ENCODE measurements at regions not wholly inside any gene's neighbourhood (a gene's known extent, or its start where the extent isn't known, plus 50 kb on each side); places are given as distances from the start of the nearest gene placed in this dataset.
"Not testable (repeated sequence)": the region's sequence is repeated elsewhere in the genome, so short reads cannot be mapped to it uniquely, and the experiment has no call there.

GRCh38 chr12:115811929-115812328 lies 465.6 kb downstream of the MED13L start:
- DNase-seq = no peak
- TF ChIP-seq GATA1 (IDR thresholded peaks at IDR 0.05; ENCODE audit: low read depth, low read length) (no peak), POLR2A (IDR thresholded peaks at IDR 0.05; ENCODE audit: low read length) (no peak)

DNA sequence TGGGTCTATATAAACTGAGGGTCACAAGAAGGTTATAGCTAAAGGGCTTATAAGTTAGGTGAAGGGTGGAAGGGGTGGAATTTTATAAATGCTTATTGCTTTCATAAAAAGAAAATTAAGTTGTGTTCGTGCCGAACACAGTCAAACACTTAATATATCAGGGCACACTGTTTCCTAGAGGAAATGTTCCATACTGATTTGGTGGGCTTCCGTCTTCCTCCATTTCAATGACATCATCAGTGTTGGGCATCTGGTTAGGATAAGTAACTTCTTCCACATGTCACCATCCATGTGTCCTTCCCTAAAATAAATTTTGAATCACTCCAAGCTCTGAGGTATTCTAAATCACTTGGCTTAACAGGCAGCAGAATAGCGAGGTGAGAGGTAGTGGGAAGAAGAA lies 466.4 kb downstream of the MED13L start:
- TF ChIP-seq POLR2A (IDR thresholded peaks at IDR 0.05; ENCODE audit: low read length) = no peak
- TF ChIP-seq GATA1 (IDR thresholded peaks at IDR 0.05; ENCODE audit: low read depth, low read length) = no peak

GRCh38 chr12:115810122-115810901 lies 467.2 kb downstream of the MED13L start:
- TF ChIP-seq GATA1 (IDR thresholded peaks at IDR 0.05; ENCODE audit: low read depth, low read length) (no peak), POLR2A (IDR thresholded peaks at IDR 0.05; ENCODE audit: low read length) (no peak)
- no peak for DNase-seq

More for the DNA sequence above, 466.4 kb downstream of the MED13L start:
- no peak for DNase-seq

DNA sequence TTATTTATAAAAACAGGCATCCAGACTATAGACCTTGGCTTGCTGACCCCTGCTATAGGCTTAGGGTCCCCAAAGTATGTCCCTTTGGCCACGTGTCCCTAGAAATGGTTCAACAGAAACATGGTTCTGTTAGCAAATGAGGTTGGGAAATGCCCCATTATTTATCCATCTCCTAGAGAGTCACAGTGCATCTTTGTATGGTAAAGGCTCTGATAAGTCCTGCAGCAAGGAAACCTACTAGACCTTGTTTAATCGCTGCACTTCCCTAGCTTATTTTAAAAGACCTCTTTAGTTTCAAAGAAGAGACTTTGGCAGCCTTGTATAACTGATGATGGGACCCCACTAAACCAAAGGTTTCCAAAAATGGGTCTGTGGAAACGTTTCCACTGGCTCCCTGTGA lies 471.5 kb downstream of the MED13L start:
- TF ChIP-seq GATA1 (IDR thresholded peaks at IDR 0.05; ENCODE audit: low read depth, low read length) (no peak), POLR2A (IDR thresholded peaks at IDR 0.05; ENCODE audit: low read length) (no peak)
- DNase-seq = no peak

GRCh38 chr12:115802767-115803166 lies 474.7 kb downstream of the MED13L start:
- no peak for DNase-seq

GRCh38 chr12:115801871-115802270 lies 475.6 kb downstream of the MED13L start:
- TF ChIP-seq GATA1 (IDR thresholded peaks at IDR 0.05; ENCODE audit: low read depth, low read length) (no peak), POLR2A (IDR thresholded peaks at IDR 0.05; ENCODE audit: low read length) (no peak)
- no peak for DNase-seq

More at GRCh38 chr12:115802767-115803166, 474.7 kb downstream of the MED13L start:
- TF ChIP-seq GATA1 (IDR thresholded peaks at IDR 0.05; ENCODE audit: low read depth, low read length) (no peak), POLR2A (IDR thresholded peaks at IDR 0.05; ENCODE audit: low read length) (no peak)

- no peak for TF ChIP-seq POLR2A (IDR thresholded peaks at IDR 0.05; ENCODE audit: low read length)
- TF ChIP-seq GATA1 (IDR thresholded peaks at IDR 0.05; ENCODE audit: low read depth, low read length) = no peak
- DNase-seq = no peak
These were observed 477.9 kb downstream of the MED13L start for GRCh38 chr12:115799610-115800009.

GRCh38 chr12:115798309-115798917 lies 479.1 kb downstream of the MED13L start:
- DNase-seq = no peak
- no peak for TF ChIP-seq POLR2A (IDR thresholded peaks at IDR 0.05; ENCODE audit: low read length)
- TF ChIP-seq GATA1 (IDR thresholded peaks at IDR 0.05; ENCODE audit: low read depth, low read length) = no peak

DNA sequence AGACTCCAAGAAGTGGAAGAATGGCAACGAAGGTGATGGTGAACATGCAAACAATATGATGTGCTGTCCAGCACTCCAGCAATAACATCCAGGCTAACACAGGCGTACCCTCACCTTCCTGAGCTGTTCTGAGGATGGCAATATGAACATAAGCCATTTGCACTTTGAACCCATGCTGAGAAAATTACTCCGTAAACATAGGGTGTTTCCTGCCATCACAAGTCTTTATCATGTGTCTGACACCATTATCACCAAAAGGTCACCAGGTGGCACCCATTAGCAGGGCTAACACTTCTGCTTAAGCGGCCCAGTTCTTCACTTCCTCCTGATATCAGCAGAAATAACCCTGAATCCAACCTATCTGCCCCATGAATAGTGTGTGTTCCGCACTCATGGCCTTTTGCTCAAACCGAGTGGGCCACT lies 482.8 kb downstream of the MED13L start:
- no peak for TF ChIP-seq POLR2A (IDR thresholded peaks at IDR 0.05; ENCODE audit: low read length)
- no peak for TF ChIP-seq GATA1 (IDR thresholded peaks at IDR 0.05; ENCODE audit: low read depth, low read length)
- no peak for DNase-seq

DNA sequence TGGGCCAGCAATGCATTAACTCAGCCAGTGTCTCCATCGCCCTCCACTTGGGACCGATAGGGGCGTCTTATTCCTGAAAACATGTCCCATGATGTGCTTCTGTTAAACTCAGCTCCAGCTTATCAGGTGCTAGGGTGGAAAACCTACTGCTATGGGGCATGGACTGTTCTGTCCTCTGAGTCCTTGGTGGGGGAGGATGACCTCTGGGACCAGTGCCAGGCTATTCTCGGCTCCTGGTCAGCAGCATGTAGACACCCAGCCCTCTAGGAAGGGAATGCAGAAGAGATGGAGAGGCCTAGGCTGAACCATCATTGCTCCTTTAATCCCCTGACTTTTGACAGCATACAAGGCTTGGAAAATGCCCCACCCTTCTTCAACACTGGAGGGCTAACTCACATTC lies 486.2 kb downstream of the MED13L start:
- DNase-seq = no peak
- TF ChIP-seq GATA1 (IDR thresholded peaks at IDR 0.05; ENCODE audit: low read depth, low read length) = no peak
- no peak for TF ChIP-seq POLR2A (IDR thresholded peaks at IDR 0.05; ENCODE audit: low read length)

DNA sequence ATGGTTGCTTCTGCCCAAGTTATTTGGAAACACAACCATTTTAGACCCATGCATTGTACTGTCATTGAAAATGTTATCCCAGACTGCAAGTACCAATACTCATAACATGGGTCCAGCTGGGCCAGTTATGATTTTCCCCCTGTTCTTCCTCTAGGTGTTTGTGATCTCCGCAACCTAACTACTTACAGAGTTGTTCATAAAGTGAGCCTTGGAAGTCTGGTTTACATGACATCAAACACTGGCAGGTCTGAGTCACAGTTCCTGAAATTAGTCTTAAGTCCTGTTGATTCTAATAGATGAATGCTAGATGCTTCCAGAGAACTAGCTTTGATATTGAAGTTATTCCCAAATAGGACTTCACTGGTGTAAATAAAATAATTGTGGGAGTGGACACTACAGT lies 487.0 kb downstream of the MED13L start:
- TF ChIP-seq POLR2A (IDR thresholded peaks at IDR 0.05; ENCODE audit: low read length) (no peak), GATA1 (IDR thresholded peaks at IDR 0.05; ENCODE audit: low read depth, low read length) (no peak)
- no peak for DNase-seq

DNA sequence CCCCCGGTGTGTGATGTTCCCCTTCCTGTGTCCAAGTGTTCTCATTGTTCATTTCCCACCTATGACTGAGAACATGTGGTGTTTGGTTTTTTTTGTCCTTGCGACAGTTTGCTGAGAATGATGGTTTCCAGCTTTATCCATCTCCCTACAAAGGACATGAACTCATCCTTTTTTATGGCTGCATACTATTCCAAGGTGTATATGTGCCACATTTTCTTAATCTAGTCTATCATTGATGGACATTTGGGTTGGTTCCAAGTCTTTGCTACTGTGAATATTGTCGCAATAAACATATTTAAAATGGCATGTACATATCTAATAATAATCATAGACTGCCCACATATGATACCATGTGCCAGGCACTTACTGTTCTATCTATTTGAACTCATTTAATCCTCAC lies 491.0 kb downstream of the MED13L start:
- DNase-seq = not testable (repeated sequence)

DNA sequence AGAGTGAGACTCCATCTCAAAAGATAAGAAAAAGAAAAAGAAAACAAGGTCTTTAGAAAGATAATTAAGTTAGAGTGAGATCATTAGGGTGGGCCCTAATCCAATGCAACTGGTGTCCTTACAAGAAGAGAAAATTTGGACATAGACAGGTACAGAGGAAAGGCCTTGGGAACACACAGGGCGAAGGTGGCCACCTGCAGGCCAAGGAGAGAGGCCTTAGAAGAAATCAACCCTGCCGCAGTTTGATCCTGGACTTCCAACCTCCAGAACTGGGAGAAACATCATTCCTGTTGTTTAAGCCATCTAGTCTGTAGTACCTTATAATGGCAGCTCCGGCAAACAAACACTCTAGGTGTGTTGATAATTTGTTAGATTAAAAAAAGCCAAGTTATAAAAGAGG lies 491.9 kb downstream of the MED13L start:
- DNase-seq = no peak
- TF ChIP-seq POLR2A (IDR thresholded peaks at IDR 0.05; ENCODE audit: low read length) (no peak), GATA1 (IDR thresholded peaks at IDR 0.05; ENCODE audit: low read depth, low read length) (no peak)

- DNase-seq = no peak
- TF ChIP-seq POLR2A (IDR thresholded peaks at IDR 0.05; ENCODE audit: low read length) = no peak
- no peak for TF ChIP-seq GATA1 (IDR thresholded peaks at IDR 0.05; ENCODE audit: low read depth, low read length)
These were observed 501.1 kb downstream of the MED13L start for GRCh38 chr12:115776399-115776798.

Measured in erythroblast (primary cell).